ENCODE measurements at regions not wholly inside any gene's neighbourhood (a gene's known extent, or its start where the extent isn't known, plus 50 kb on each side); places are given as distances from the start of the nearest gene placed in this dataset.
"Not testable (repeated sequence)": the region's sequence is repeated elsewhere in the genome, so short reads cannot be mapped to it uniquely, and the experiment has no call there.

DNA sequence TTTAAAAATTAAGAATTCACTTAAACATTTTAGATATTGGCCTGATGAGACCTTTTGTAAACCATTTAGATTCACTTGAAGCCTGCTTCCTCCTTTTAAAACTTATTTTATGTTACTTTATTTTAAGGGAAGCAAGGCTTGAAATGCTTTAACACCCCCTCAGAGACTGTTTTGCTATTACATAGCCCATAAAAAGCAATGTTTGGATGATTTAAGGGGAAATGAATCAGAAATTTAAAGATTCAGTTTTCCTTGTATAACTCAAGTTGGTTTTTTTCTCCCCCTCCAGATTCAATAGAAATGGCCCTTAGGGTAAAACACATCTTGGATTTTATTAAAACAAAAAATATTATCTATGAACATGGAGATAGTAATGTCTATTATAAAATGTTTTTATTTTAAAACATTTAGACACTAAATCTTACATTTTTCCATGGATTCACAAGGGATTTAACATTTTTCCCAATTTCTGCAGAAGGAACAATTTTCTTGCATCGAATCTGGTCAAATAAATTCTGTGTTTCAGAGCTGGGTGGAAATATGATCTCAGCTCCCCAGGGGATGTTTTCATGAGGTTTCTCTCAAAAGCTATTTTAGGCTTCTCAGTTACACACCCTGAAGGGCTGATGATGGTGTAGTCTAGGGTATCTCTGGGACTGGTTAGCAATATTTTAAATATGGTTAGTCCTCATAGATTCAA is 69.3 kb upstream of the WARS2 start:
- intact Hi-C loops (cut with DNase I), result no loop called here

GRCh38 chr1:119210296-119210649 is 69.8 kb upstream of the WARS2 start:
- H3K36me3 ChIP-seq, result no peaks in the 10 kb centered on the region
- intact Hi-C loops (cut with DNase I), result no loop called here
- WGBS, 4 donors, result 94 to 98% (median 94%) methylated on average over 1 of the region's 1 CpG

More for the DNA sequence above, 69.3 kb upstream of the WARS2 start:
- Histone ChIP-seq H3K4me3 (no peak overlapping the region), H3K27ac (no peak overlapping the region), H3K27me3 (no peaks in the 10 kb centered on the region), H3K4me1 (peaks cover 0 to 10% (median 0%) of the 10 kb centered on the region in 12 donors), H3K9me3 (peaks cover 0 to 4% (median 0%) of the 10 kb centered on the region in 12 donors), H3K36me3 (no peaks in the 10 kb centered on the region)
- ATAC-seq, result peak in 1 of 4 donors; percentile 47
- WGBS, 4 donors, result 55 to 77% (median 62%) methylated on average over 1 of the region's 1 CpG
- no peak for DNase-seq
- TF ChIP-seq POLR2A (IDR thresholded peaks at IDR 0.05), result no peak
- TF ChIP-seq, protein P1, sequence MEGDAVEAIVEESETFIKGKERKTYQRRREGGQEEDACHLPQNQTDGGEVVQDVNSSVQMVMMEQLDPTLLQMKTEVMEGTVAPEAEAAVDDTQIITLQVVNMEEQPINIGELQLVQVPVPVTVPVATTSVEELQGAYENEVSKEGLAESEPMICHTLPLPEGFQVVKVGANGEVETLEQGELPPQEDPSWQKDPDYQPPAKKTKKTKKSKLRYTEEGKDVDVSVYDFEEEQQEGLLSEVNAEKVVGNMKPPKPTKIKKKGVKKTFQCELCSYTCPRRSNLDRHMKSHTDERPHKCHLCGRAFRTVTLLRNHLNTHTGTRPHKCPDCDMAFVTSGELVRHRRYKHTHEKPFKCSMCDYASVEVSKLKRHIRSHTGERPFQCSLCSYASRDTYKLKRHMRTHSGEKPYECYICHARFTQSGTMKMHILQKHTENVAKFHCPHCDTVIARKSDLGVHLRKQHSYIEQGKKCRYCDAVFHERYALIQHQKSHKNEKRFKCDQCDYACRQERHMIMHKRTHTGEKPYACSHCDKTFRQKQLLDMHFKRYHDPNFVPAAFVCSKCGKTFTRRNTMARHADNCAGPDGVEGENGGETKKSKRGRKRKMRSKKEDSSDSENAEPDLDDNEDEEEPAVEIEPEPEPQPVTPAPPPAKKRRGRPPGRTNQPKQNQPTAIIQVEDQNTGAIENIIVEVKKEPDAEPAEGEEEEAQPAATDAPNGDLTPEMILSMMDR (IDR thresholded peaks at IDR 0.05), result no peak

DNA sequence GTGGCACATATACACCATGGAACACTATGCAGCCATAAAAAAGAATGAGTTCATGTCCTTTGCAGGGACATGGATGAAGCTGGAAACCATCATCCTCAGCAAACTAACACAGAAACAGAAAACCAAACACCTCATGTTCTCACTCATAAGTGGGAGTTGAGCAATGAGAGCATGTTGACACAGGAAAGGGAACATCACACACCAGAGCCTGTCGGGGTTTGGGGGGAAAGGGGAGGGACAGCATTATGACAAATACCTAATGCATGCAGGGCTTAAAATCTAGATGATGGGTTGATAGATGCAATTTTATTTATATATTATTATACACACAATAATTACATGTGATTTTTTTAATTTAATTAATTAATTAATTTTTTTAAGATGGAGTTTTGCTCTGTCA is 72.8 kb upstream of the WARS2 start:
- H3K27me3 ChIP-seq; intact Hi-C loops (cut with DNase I); H3K27ac ChIP-seq; DNase-seq; H3K9me3 ChIP-seq; H3K4me3 ChIP-seq; H3K36me3 ChIP-seq; ATAC-seq: not testable (repeated sequence)
- 85 to 100% (median 89%) methylated on average over 1 of the region's 1 CpG for WGBS, 4 donors
- H3K4me1 ChIP-seq, result peaks cover 0 to 10% (median 0%) of the 10 kb centered on the region in 12 donors

More at GRCh38 chr1:119210296-119210649, 69.8 kb upstream of the WARS2 start:
- TF ChIP-seq, protein P1 (IDR thresholded peaks at IDR 0.05), result no peak
- no peak for TF ChIP-seq POLR2A (IDR thresholded peaks at IDR 0.05)
- H3K9me3 ChIP-seq, result peaks cover 0 to 4% (median 0%) of the 10 kb centered on the region in 12 donors
- DNase-seq, result no peak
- ATAC-seq, result no peak
- peaks cover 0 to 10% (median 0%) of the 10 kb centered on the region in 12 donors for H3K4me1 ChIP-seq
- H3K27ac ChIP-seq, result no peak overlapping the region
- H3K27me3 ChIP-seq, result no peaks in the 10 kb centered on the region
- H3K4me3 ChIP-seq, result no peak overlapping the region

DNA sequence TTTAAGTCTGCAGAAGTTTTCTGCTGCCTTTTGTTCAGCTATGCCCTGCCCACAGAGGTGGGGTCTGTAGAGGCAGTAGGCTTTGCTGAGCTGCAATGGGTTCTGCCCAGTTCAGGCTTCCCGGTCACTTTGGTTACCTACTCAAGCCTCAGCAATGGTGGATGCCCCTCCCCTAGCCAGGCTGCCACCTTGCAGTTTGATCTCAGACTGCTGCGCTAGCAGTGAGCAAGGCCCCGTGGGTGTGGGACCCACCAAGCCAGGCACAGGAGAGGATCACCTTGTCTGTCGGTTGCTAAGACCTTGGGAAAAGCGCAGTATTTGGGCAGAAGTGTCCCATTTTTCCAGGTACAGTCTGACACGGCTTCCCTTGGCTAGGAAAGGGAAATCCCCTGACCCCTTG is 74.5 kb upstream of the WARS2 start:
- H3K4me1 ChIP-seq; H3K4me3 ChIP-seq; DNase-seq; H3K27ac ChIP-seq; H3K9me3 ChIP-seq; ATAC-seq; intact Hi-C loops (cut with DNase I); H3K36me3 ChIP-seq; H3K27me3 ChIP-seq: not testable (repeated sequence)
- WGBS, 4 donors, result 92 to 100% (median 95%) methylated on average over 2 to 6 of the region's 6 CpGs

- H3K36me3 ChIP-seq, result peaks cover 0 to 5% (median 0%) of the 10 kb centered on the region in 9 donors
- no peak overlapping the region for H3K27ac ChIP-seq
- DNase-seq (no peak), ATAC-seq (no peak)
- H3K27me3 ChIP-seq, result no peaks in the 10 kb centered on the region
- intact Hi-C loops (cut with DNase I), result no loop called here
- H3K4me3 ChIP-seq, result no peak overlapping the region
- H3K9me3 ChIP-seq, result peaks cover 0 to 4% (median 0%) of the 10 kb centered on the region in 12 donors
- TF ChIP-seq, protein P1 (IDR thresholded peaks at IDR 0.05), result no peak
- no peak for TF ChIP-seq POLR2A (IDR thresholded peaks at IDR 0.05)
- H3K4me1 ChIP-seq, result no peaks in the 10 kb centered on the region
Observed at GRCh38 chr1:119217309-119217828, 76.9 kb upstream of the WARS2 start.
